A549 (cell line): ENCODE measurements at regions not wholly inside any gene's neighbourhood (a gene's known extent, or its start where the extent isn't known, plus 50 kb on each side); places are given as distances from the start of the nearest gene placed in this dataset.

Experiments used
- BHLHE40 ChIP-seq: IDR thresholded peaks from 2 replicates; pipeline ENCODE4 v1.6.1; 2012; ENCODE audit warnings: low read depth, low read length, inconsistent platforms
- CTCF ChIP-seq: fragments of >200 bp; sonication (Bioruptor Twin); formaldehyde crosslinking; IDR thresholded peaks from 3 replicates; pipeline ENCODE4 v1.5.1; 2016
- HDAC2 ChIP-seq: fragments of 200-600 bp; sonication (generic); IDR thresholded peaks from 2 replicates; pipeline ENCODE4 v1.6.1; 2016
- MAFK ChIP-seq: fragments of 450-650 bp; IDR thresholded peaks from 2 replicates; pipeline ENCODE4 v1.6.1; 2014; ENCODE audit not compliant: partially characterized antibody
- RAD21 ChIP-seq, 2 experiments: fragments of >200 bp in 1 of 2; sonication (Bioruptor Twin) in 1 of 2; formaldehyde crosslinking in 1 of 2; IDR thresholded peaks in 1 of 2; conservative IDR thresholded peaks in 1 of 2; 2 replicates in 1 of 2; 3 replicates in 1 of 2; pipeline ENCODE4 v1.6.1; 2012 to 2018; ENCODE audit warnings: inconsistent platforms in 1 of 2
- SREBF2 ChIP-seq: fragments of 450-650 bp; IDR thresholded peaks from 2 replicates; pipeline ENCODE4 v1.6.1; 2014; ENCODE audit warnings: mild to moderate bottlenecking, moderate library complexity
- USF2 ChIP-seq: fragments of 450-650 bp; IDR thresholded peaks from 2 replicates; pipeline ENCODE4 v1.6.1; 2014; ENCODE audit warnings: antibody characterized with exemption

- TF ChIP-seq CTCF (no peak), RAD21 (conservative IDR thresholded peaks at IDR 0.05 in 1 of 2, IDR thresholded peaks at IDR 0.05 in 1 of 2) (no peak), MAFK (no peak), BHLHE40 (no peak), HDAC2 (no peak), USF2 (no peak), SREBF2 (no peak)
Observed at GRCh38 chr15:97177151-97177577, 783.3 kb upstream of the ARRDC4 start.
